H1 (cell line): ENCODE measurements at regions not wholly inside any gene's neighbourhood (a gene's known extent, or its start where the extent isn't known, plus 50 kb on each side); places are given as distances from the start of the nearest gene placed in this dataset.

Experiments used
- CTCF ChIA-PET: fragments of 300-600 bp; sonication (Branson Sonifier 250); formaldehyde crosslinking; loops from one replicate; lab custom pipeline; 2021; ENCODE audit not compliant: partially characterized antibody; lab: Charles Lee
- POLR2A ChIA-PET: fragments of 300-600 bp; sonication (Branson Sonifier 250); formaldehyde crosslinking; loops from one replicate; lab custom pipeline; 2021; ENCODE audit warnings: inconsistent platforms; ENCODE audit not compliant: partially characterized antibody; lab: Charles Lee
- DNase-seq, 2 experiments: peaks; one replicate each; pipeline versions ENCODE4 v3.0.0 to v3.0.0-alpha.2; 2010 to 2022; ENCODE audit warnings: low spot score in 2 of 2, low read depth in 1 of 2, mixed read lengths in 1 of 2
- FAIRE-seq: peaks from 2 replicates; lab custom pipeline; 2011; peaks lifted over from hg19 to GRCh38; lab: Jason Lieb, UNC
- H2AFZ ChIP-seq: 2 replicates; pipeline ENCODE4 v1.8.1; 2012; ENCODE audit warnings: low read length, inconsistent platforms
- H2AK5ac ChIP-seq: 2 replicates; pipeline ENCODE4 v1.6.1; 2013; ENCODE audit warnings: low read depth, low read length
- H2BK120ac ChIP-seq: replicated peaks from 2 replicates; pipeline ENCODE3; 2013; ENCODE audit warnings: low read depth, low read length, inconsistent platforms
- H2BK12ac ChIP-seq: 2 replicates; pipeline ENCODE4 v1.6.1; 2013; ENCODE audit warnings: low read depth, low read length
- H2BK15ac ChIP-seq: 2 replicates; pipeline ENCODE4 v1.6.1; 2013; ENCODE audit warnings: low read length
- H2BK20ac ChIP-seq: 2 replicates; pipeline ENCODE4 v1.6.1; 2013; ENCODE audit warnings: low read length
- H2BK5ac ChIP-seq: 2 replicates; pipeline ENCODE4 v1.6.1; 2013; ENCODE audit warnings: low read depth, low read length
- H3K14ac ChIP-seq: 2 replicates; pipeline ENCODE4 v1.6.1; 2013; ENCODE audit warnings: inconsistent platforms; ENCODE audit not compliant: insufficient read length
- H3K18ac ChIP-seq: 2 replicates; pipeline ENCODE4 v1.6.1; 2013; ENCODE audit warnings: low read length; ENCODE audit errors: extremely low read depth
- H3K23ac ChIP-seq: 2 replicates; pipeline ENCODE4 v1.6.1; 2013; ENCODE audit warnings: inconsistent platforms; ENCODE audit not compliant: insufficient read length
- H3K23me2 ChIP-seq: 2 replicates; pipeline ENCODE4 v1.6.1; 2013; ENCODE audit warnings: low read depth, low read length
- H3K27ac ChIP-seq: 2 replicates; pipeline ENCODE4 v1.6.1; 2011; ENCODE audit warnings: low read depth, low read length, inconsistent platforms
- H3K27me3 ChIP-seq, 4 experiments: replicated peaks in 1 of 4; 1 replicate in 1 of 4; 2 replicates in 3 of 4; pipeline versions ENCODE4 v1.6.1 to v1.8.1; 2011 to 2013; ENCODE audit warnings: low read length in 3 of 4, mild to moderate bottlenecking in 3 of 4, inconsistent platforms in 2 of 4, mixed read lengths in 2 of 4, moderate library complexity in 1 of 4; ENCODE audit not compliant: control insufficient read depth in 3 of 4, insufficient read depth in 3 of 4; ENCODE audit errors: extremely low read depth in 1 of 4
- H3K36me3 ChIP-seq, 4 experiments: 2 replicates each; pipeline versions ENCODE4 v1.6.1 to v1.8.1; 2011 to 2013; ENCODE audit warnings: mild to moderate bottlenecking in 4 of 4, low read length in 3 of 4, moderate library complexity in 2 of 4, control low read depth in 1 of 4, inconsistent platforms in 1 of 4; ENCODE audit not compliant: insufficient read depth in 4 of 4, control insufficient read depth in 2 of 4
- H3K4ac ChIP-seq: replicated peaks from 2 replicates; pipeline ENCODE3; 2013; ENCODE audit warnings: low read length, low read depth, mixed read lengths, inconsistent platforms; ENCODE audit not compliant: insufficient read length
- H3K4me1 ChIP-seq, 4 experiments: replicated peaks in 1 of 4; 1 replicate in 1 of 4; 2 replicates in 3 of 4; pipeline versions ENCODE4 v1.6.1 to v1.8.1; 2011 to 2013; ENCODE audit warnings: low read length in 3 of 4, inconsistent platforms in 2 of 4, mixed read lengths in 1 of 4; ENCODE audit not compliant: insufficient read depth in 4 of 4, control insufficient read depth in 3 of 4
- H3K4me2 ChIP-seq, 2 experiments: 2 replicates each; pipeline versions ENCODE4 v1.6.1 to v1.8.1; 2011 to 2013; ENCODE audit warnings: low read depth in 2 of 2, low read length in 2 of 2, control low read depth in 1 of 2, inconsistent platforms in 1 of 2, mild to moderate bottlenecking in 1 of 2; ENCODE audit not compliant: insufficient read depth in 1 of 2
- H3K4me3 ChIP-seq, 4 experiments: fragments of 200-600, 300-600 bp in 1 of 4; sonication (generic), shearing (Covaris generic), sonication (Bioruptor Twin) in 1 of 4; 2 replicates each; pipeline versions ENCODE4 v1.5.1 to v1.8.1; 2011 to 2016; ENCODE audit warnings: low read length in 4 of 4, low read depth in 3 of 4, control low read depth in 2 of 4, inconsistent platforms in 2 of 4, mild to moderate bottlenecking in 2 of 4, mixed read lengths in 1 of 4, moderate library complexity in 1 of 4; ENCODE audit not compliant: insufficient read depth in 2 of 4; ENCODE audit errors: extremely low read depth in 1 of 4
- H3K56ac ChIP-seq: replicated peaks from 2 replicates; pipeline ENCODE3; 2013; ENCODE audit warnings: low read depth, mild to moderate bottlenecking, mixed read lengths, low read length, inconsistent platforms; ENCODE audit not compliant: insufficient read length
- H3K79me1 ChIP-seq: 2 replicates; pipeline ENCODE4 v1.6.1; 2013; ENCODE audit warnings: low read depth, low read length, control low read depth
- H3K79me2 ChIP-seq, 2 experiments: 2 replicates each; pipeline versions ENCODE4 v1.6.1 to v1.8.1; 2012 to 2013; ENCODE audit warnings: low read length in 2 of 2, mild to moderate bottlenecking in 2 of 2, inconsistent platforms in 1 of 2; ENCODE audit not compliant: insufficient read depth in 2 of 2, control insufficient read depth in 1 of 2
- H3K9ac ChIP-seq, 4 experiments: replicated peaks in 1 of 4; 1 replicate in 1 of 4; 2 replicates in 3 of 4; pipeline versions ENCODE4 v1.6.1 to v1.8.1; 2011 to 2013; ENCODE audit warnings: low read depth in 3 of 4, low read length in 3 of 4, control low read depth in 2 of 4, mild to moderate bottlenecking in 2 of 4, moderate library complexity in 2 of 4, inconsistent platforms in 1 of 4; ENCODE audit errors: extremely low read depth in 1 of 4
- H3K9me3 ChIP-seq, 2 experiments: 2 replicates each; pipeline versions ENCODE4 v1.6.1 to v1.8.1; 2012 to 2013; ENCODE audit warnings: mild to moderate bottlenecking in 2 of 2, moderate library complexity in 2 of 2, control low read depth in 1 of 2, inconsistent platforms in 1 of 2, low read depth in 1 of 2, low read length in 1 of 2, mixed read lengths in 1 of 2; ENCODE audit not compliant: insufficient read depth in 2 of 2
- H4K20me1 ChIP-seq, 2 experiments: replicated peaks in 1 of 2; 2 replicates each; pipeline versions ENCODE3 to v1.8.1; 2011 to 2013; ENCODE audit warnings: inconsistent platforms in 2 of 2, low read length in 2 of 2, mild to moderate bottlenecking in 1 of 2; ENCODE audit not compliant: insufficient read depth in 2 of 2, control insufficient read depth in 1 of 2
- H4K5ac ChIP-seq: 2 replicates; pipeline ENCODE4 v1.6.1; 2013; ENCODE audit warnings: low read length, low read depth, mixed read lengths, inconsistent platforms; ENCODE audit not compliant: insufficient read length
- H4K8ac ChIP-seq: 2 replicates; pipeline ENCODE4 v1.8.0; 2013; ENCODE audit warnings: mild to moderate bottlenecking, moderate library complexity, low read length, inconsistent platforms; ENCODE audit not compliant: insufficient read depth; ENCODE audit errors: extremely low read depth
- H4K91ac ChIP-seq: replicated peaks from 2 replicates; pipeline ENCODE3; 2013; ENCODE audit warnings: low read length, mixed read lengths, inconsistent platforms; ENCODE audit not compliant: insufficient read length
- ATF3 ChIP-seq: IDR thresholded peaks from 2 replicates; pipeline ENCODE4 v1.6.1; 2011; ENCODE audit warnings: low read depth, mild to moderate bottlenecking, low read length; ENCODE audit not compliant: insufficient read depth
- CHD1 ChIP-seq: IDR thresholded peaks from 2 replicates; pipeline ENCODE4 v1.6.1; 2012; ENCODE audit warnings: low read depth, low read length, improper control_type of control experiment
- CHD2 ChIP-seq: IDR thresholded peaks from 2 replicates; pipeline ENCODE4 v1.6.1; 2012; ENCODE audit warnings: low read length, improper control_type of control experiment
- EZH2 ChIP-seq: fragments of 200-600 bp; sonication (generic); IDR thresholded peaks from 2 replicates; pipeline ENCODE4 v1.7.1; 2012; ENCODE audit warnings: low read depth, mild to moderate bottlenecking, moderate library complexity, low read length, inconsistent platforms; ENCODE audit not compliant: severe bottlenecking
- GTF2F1 ChIP-seq: IDR thresholded peaks from 2 replicates; pipeline ENCODE4 v1.6.1; 2012; ENCODE audit warnings: low read depth, low read length, improper control_type of control experiment, borderline replicate concordance
- POU5F1 ChIP-seq: IDR thresholded peaks from 2 replicates; pipeline ENCODE4 v1.6.1; 2011; ENCODE audit warnings: low read depth, mild to moderate bottlenecking, low read length, moderate library complexity
- RFX5 ChIP-seq: IDR thresholded peaks from 2 replicates; pipeline ENCODE4 v1.6.1; 2011; ENCODE audit warnings: low read depth, low read length, improper control_type of control experiment, borderline replicate concordance
- RNF2 ChIP-seq: fragments of 200-900, 300-1000 bp; sonication (generic); IDR thresholded peaks from 2 replicates; pipeline ENCODE4 v1.7.1; 2016; ENCODE audit warnings: borderline replicate concordance, low read depth, mild to moderate bottlenecking, antibody characterized with exemption, low read length; ENCODE audit not compliant: poor library complexity, severe bottlenecking; ENCODE audit errors: missing control alignments
- SP1 ChIP-seq: IDR thresholded peaks from 2 replicates; pipeline ENCODE4 v1.6.1; 2011; ENCODE audit warnings: low read depth, low read length
- TCF12 ChIP-seq: IDR thresholded peaks from 2 replicates; pipeline ENCODE4 v1.6.1; 2011; ENCODE audit warnings: low read depth, mild to moderate bottlenecking, low read length
- ZNF274 ChIP-seq: IDR thresholded peaks from 2 replicates; pipeline ENCODE4 v1.7.0; 2012; ENCODE audit warnings: low read length, borderline replicate concordance; ENCODE audit errors: extremely low read depth
- WGBS, 2 experiments: shearing (Covaris generic) in 1 of 2; methylation state at CpG; one replicate each; pipeline versions ENCODE4 v1.1.6 to v1.1.7; 2013 to 2015; ENCODE audit warnings: low lambda C conversion rate in 2 of 2, mixed read lengths in 2 of 2, inconsistent platforms in 1 of 2, low coverage in 1 of 2, missing lambda C conversion rate in 1 of 2; ENCODE audit not compliant: insufficient replicate concordance in 2 of 2, insufficient coverage in 1 of 2, insufficient read length in 1 of 2; ENCODE audit errors: extremely low coverage in 1 of 2, missing lambda C conversion rate in 1 of 2; 5-methylcytosine and 5-hydroxymethylcytosine counted together

- DNase-seq = no peak
- Histone ChIP-seq H3K79me2 (no peaks in the 10 kb centered on the region), H3K27ac (no peak overlapping the region), H4K5ac (no peak overlapping the region), H3K36me3 (no peaks in the 10 kb centered on the region), H3K9ac (no peak overlapping the region), H4K91ac (no peak overlapping the region), H3K27me3 (no peaks in the 10 kb centered on the region), H3K4me3 (no peak overlapping the region), H3K14ac (no peak overlapping the region), H3K18ac (no peak overlapping the region), H2AFZ (no peak overlapping the region), H2BK12ac (no peak overlapping the region), H3K79me1 (no peaks in the 10 kb centered on the region), H2BK20ac (no peak overlapping the region), H4K20me1 (no peaks in the 10 kb centered on the region), H3K23me2 (no peaks in the 10 kb centered on the region), H4K8ac (no peak overlapping the region), H3K4ac (no peak overlapping the region), H3K23ac (no peak overlapping the region), H2BK120ac (no peak overlapping the region), H3K9me3 (no peaks in the 10 kb centered on the region), H2AK5ac (no peak overlapping the region), H3K56ac (no peak overlapping the region), H2BK5ac (no peak overlapping the region), H2BK15ac (no peak overlapping the region), H3K4me2 (no peak overlapping the region), H3K4me1 (no peaks in the 10 kb centered on the region)
- ChIA-PET POLR2A (no interaction called here), CTCF (no interaction called here)
- 96% methylated on average over 5 of the region's 5 CpGs; no CpG with 5 or more reads in 1 of the 2 experiments for WGBS, 2 experiments
- no peak for FAIRE-seq
- TF ChIP-seq RNF2 (no peak), CHD2 (no peak), TCF12 (no peak), CHD1 (no peak), EZH2 (no peak), GTF2F1 (no peak), ZNF274 (no peak), RFX5 (no peak), SP1 (no peak), ATF3 (no peak), POU5F1 (no peak)
Observed at GRCh38 chr13:58134525-58134924, 503.0 kb downstream of the PCDH17 start.
